ENCODE measurements at regions not wholly inside any gene's neighbourhood (a gene's known extent, or its start where the extent isn't known, plus 50 kb on each side); places are given as distances from the start of the nearest gene placed in this dataset.

DNA sequence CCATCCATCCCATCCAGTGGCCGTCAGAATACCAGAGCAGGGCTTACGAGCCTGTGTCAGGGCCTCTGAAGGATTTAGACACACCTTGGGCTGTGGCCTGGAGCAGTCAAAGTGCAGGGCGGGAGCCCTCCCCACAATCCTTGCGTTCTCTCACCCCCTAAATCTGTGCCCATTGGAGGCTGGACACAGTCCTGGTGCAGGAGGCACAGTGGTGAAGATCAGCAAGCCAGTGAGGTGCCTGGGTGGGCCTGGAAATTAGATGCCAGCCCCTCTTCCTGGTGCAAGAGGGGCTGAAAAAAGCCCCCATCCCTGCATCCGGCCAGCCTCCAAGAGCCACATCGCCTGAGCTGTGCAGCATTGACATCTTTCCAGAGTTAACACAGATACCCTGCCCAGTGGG lies 1045.8 kb downstream of the TBC1D22A start:
- DNase-seq, result no peak

DNA sequence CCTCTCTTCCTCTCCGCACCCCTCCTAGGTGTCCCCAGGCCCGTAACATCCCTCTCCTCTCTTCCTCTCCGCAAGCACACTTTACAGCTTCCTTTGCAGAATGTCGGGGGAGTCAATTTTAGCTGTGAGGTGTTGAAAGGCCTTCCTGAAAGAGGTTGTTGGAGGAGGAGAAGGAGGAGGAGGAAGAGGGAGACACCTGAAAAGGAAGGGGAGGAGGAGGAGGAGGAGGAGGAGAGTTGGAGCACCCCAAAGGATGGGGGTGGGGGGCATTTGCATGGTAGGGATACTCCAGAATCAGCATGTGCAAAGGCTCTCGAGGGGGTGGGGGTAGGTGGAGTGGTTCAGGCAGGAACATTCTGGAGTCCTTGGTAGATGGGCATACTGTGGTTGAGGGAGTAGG lies 1045.1 kb downstream of the TBC1D22A start:
- no peak for DNase-seq

DNA sequence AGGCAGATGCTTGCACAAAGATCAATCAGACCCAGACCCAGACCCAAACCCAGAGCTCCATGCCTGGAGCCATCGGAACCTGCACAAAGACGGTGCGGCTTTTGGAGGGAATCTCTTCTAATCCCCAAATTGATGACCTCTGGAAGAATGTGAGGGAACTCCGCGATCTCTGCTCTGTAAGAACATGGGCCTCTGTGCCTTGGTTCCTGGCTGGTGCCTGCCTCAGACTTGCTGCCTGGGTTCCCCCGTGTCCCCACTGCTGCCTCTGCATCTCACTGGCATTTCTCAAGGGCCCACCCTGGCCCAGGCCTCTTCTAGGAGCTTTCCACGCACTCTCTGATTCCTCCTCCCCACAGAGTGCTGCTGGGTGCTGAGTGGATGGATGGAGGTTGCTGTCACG lies 1044.4 kb downstream of the TBC1D22A start:
- no peak for DNase-seq

DNA sequence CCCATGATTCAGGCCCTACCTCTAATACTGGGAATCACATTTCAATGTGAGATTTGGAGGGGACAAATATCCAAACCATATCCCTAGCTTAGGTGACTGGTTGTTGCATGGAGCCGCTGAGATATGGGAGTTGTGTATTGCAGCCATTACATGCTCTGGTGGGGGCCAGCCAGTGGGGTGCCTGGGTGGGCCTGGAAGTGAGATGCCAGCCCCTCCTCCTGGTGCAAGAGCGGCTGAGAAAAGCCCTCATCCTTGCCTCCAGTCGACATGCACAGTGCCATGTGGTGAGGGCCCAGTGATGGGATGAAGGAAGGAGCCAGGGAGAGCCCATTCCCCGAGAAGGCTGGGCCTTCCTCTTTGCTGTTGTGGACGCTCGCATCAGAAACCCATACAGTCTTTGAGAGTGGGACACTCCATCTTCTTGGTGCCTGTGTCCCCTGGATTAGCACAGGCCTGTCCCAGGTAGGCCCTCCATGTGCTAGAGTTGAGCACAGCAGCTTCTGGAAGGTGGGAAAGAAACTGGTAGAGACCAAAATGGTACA lies 1043.0 kb downstream of the TBC1D22A start:
- DNase-seq, result no peak

DNA sequence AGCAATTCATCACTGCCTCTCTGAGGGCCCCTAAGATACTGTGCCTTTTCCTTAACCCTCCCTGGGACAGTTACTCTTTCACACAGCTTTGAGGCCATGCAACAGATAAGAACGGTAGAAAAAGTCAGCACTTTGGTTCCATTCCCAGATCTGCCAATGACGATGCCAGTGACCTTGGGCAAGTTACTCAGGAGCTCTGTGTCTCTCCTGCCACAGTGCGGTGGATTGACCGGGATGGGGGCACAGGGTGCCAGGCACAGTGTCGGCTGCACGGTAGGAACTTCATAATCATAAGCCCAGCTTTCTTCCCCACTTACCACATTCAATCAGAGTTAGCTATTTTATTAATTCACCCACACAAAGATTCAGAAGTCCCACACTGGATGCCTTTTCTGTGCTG lies 1041.8 kb downstream of the TBC1D22A start:
- DNase-seq, result no peak

DNA sequence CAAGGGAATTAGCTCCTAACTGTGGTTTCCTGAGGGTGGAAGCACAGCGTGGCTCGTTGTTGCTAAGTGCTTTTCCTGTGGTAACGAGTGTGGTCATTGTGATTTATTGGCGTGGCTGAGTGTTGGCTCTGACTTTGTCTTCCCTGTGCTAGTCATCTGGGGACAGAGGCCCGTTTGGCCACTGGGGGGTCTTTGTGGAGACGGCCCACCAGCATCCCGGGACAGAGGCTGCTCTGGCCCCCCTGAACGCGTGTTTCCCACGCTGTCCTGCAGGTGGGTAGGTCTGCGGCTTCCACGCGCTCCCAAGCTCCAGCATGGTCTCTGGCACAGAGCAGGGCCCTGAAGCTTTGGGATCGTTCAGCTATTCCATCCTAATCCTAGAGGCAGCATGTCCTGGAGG lies 1040.0 kb downstream of the TBC1D22A start:
- DNase-seq, result no peak

DNA sequence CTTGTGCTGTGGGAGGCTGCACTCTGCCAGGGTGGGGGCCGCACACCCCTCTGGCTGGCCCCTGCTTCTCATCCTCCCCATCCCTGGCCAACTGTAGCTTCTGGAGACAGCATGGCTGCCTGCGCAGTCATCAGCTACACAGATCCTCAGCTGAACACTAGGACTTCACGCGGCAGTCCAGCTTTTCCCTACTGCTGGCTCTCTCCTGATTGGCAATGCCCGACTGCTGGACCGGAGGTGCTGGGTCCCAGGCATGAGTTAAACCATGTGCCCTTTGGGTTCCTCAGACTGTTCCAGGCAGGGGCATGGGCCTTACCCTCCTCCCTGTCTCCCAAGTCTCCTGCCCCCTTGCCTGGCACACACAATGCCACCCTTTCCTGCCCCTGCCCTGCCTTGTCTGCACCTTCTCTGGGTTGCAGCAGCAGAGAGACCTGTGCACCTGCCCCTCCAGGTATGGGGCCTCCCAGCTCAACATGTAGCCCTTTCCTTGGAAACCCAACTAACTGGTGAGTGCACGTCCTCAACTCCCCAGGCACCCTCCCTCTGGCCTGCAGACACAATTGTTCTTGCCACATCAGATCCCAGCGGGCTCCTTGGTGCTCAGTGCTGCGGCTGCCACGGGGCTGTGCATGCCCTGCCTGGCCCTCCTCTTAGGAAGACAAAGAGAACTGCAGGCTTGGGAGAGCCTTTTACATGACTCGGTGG lies 1039.2 kb downstream of the TBC1D22A start:
- no peak for DNase-seq

DNA sequence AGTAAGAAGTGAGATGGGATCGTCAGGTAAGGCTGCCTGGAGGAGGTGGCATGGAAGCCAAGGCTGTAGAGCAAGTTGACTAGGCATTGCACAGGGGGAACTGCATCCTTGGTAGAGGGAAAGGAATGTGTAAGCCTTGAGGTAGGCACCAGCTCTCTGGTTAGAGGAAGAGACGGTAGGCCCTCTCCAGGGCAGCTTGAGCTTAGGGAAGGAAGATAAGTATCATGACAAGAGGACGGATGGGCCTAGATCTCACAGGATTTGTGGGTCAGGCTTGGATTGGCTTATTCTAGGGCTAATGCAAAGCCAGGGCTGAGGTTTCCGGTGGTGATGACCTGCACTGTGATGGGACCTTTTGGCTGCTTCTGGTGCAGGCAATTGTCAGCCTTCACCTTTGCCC lies 1035.8 kb downstream of the TBC1D22A start:
- no peak for DNase-seq

DNA sequence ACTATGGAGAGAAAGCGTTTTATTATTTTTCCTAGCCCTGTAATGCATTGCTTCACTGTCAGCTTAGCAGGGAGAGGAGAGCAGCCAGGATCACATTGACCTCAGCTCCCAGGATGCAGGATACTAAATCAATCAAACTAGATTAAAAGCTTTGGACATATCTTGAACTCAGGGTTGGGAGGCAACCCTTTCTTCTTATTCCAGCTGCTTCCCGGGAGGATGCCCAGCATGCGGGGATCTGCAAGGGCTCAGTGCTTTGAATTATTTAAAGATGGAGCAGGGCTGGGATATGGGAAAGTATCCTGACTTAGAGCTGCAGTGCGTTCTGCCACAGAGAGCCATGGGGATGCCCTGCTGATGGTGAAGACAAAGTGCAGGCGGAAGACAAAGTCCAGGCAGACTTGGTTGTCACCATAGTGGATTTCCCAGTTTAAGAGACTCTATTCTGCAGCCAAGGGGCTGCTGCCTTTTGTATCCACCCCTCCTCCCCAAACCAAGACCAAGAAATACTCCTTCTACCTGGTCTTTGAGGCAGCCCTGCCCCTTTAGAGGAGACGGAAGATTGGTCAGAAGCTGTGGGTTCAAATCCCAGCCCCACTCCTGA lies 1035.0 kb downstream of the TBC1D22A start:
- DNase-seq, result no peak

DNA sequence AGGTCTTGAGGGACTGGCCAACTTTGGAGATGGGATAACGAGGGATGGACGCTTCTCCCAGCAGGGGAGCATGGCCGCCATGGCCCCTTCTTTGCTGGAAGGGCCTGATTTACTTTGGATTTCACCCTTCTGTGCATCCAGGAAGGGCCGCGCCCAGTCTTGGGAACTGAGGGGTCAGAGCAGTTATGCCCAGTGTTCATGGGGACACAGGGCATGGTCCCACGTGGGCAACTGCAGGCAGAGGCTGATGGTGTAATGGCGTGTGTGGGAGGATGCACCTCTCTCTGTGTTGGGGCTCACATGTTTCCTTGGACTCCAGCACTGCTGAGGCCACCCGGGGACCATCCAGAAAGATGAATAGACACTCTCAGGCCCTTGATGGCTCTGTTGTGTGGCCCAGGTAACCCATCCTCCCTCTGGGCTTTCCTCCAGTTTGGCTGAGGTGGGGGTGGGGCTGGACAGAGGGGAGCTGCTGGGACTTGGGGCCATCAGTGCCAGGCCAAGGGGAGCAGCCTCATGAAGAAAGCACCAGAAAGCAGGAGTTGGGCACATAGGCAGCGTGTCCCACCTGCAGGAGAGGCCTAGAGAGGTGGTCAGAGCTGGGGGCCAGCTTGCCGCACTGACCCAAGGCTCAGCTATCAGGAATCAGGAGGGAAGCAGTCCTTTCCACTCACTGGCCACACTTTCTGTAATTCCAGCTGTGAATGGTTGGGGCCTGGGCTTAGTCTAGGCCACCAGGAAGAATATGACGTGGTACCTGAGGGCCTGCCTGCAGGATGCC lies 1033.9 kb downstream of the TBC1D22A start:
- DNase-seq, result no peak

DNA sequence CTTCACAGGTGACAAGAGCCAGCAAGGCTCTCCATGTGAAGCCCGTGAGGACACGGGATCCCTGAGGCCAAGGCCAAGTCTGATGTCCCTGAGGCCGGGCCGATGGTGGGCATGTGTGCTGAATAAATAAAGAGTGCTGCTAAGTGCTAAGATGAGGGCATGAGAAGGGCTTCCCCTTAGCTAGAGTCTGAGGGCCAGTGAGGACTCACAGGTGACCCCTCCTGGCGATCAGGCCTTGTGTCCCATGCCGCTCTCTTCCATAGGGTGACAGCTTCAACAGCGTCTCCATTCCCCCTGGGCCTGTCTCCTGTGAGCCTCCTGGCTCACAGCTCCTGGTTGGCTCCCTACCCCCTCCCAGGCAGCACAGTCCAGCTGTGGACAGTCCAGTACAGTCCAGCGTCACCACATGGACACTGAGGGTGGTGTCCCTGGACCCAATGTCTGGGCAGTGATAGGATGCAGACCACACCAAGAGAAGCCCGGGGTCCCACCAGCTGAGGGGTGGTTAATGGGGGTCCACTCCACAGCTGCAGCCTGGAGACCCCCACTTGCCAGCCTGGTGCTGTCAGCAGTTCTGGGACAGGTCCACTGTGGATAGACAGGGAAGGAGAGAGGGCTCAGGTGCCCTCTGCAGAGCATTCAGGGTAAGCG lies 1033.2 kb downstream of the TBC1D22A start:
- DNase-seq, result no peak

DNA sequence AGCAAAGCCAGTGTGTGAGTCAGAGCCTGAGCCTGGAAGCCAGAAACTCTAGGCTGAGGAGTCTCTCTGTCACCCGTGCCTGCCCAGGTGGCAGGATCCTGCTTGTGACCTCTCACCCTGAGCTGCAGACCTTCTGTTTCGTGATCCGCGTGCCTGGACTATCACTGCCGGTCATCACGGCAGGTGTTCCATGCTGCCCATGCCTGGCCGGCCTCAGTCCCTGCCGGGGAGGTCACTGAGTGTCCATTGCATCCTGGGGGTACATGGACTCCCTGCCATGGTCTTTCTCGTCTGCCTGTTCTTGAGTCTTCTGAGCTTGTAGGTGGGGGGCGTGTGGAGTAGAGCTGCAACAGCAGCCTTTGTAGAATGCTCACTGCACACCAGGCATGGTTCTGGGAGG lies 1032.4 kb downstream of the TBC1D22A start:
- DNase-seq, result no peak

DNA sequence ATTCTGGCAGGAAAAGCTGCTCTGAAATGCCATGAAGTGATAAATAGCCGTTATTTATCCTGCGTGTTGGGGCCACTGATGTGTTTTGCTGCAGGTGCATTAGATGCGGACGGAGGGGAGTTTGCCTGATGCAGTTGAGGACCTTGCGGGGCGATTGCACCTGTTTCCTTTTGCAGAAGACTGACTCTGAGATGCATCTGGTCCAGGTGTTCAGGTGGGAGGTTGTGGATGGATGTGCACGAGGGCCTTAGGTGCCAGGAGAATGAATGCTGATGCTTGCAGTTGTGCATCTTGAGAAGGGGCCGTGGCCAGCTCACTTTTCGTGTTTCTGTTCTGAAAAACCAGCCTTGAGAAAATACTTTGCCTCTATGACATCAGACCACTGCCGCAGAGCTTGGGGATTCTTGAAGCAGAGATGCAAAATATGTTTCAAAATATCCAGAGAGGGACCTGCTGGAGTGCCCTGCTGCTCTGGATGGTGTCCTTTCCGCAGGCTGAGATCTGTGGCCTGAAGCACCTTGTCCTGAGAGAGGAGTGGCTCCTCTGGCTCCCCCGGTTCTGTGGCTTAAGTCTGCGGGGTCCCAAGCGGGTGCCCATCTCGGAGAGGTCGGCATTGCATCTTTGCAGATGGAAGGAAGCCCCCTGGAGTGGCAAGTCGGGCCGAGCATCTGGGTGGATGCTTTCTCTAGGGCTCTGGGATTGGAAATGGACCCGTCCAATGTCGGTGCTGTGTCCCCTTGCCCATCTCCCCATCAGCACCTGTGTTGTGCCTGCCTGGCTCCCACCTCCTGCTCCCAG lies 1031.1 kb downstream of the TBC1D22A start:
- DNase-seq, result no peak

DNA sequence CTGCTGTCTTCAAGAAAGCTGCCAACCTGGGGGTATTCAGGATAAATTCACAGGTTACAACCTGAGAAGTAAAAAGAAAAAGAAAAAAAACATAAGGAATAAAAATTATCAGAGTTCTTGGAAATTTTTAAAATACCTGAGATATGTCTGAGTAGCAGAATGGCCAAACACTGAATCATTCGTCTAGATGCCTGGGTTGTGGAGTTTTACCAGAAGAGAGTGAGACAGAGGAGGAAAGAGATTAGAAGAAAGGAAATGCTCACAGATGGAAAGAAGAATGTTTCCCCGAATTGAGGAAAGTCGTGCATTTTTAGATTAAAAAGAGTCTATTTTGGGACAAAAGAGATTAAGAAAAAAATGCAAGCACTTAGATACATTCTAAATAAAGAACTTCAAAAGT lies 1026.7 kb downstream of the TBC1D22A start:
- DNase-seq, result no peak

DNA sequence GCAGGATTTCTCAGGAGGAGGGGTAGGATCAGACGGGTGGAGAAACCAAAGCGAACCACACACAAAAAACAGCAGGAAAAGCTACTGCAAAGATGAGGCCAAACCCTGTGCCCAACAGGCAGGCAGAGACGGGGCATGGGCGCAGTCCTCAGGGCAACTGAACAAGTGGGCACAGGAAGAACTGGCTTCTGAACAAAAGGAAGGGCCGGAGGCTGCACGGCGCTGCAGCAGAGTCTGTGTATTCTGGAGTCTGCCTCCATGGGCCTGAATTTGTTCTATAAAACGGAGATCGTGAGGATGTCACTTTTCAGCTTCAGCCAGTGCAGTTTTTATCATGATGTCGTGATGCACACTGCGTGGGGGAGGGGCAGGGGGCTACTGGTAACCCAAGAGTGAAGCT lies 1026.0 kb downstream of the TBC1D22A start:
- DNase-seq, result no peak

DNA sequence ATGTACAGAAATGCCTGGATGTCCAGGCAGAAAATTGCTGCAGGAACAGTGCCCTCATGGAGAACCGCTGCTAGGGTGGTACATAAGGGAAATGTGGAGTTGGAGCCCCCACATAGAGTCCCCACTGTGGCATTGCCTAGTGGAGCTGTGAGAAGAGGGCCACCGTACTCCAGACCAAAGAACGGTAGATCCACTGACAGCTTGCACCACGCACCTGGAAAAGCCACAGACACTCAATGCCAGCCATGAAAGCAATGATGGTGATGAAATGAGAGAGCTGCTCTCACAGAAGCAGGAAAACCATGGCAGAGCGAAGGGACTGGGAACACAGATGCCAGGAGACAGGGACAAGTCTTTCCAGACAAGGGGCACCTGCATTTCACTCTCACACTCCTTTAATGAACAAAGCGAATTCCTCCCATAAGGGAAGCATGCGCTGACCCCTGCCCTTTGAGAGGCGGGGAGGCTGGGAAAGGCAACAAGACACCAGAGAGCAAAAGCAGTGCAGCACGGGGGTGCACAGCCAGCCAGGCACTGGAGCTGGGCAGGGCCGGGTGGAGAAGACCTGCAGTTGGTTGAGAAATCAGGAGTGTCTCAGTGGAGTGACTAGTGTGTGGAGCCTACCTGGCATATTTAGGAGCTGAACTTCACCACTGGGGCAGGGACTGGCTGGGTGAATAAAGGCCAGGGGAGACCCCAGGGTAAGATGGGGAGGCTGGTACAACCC lies 1025.2 kb downstream of the TBC1D22A start:
- DNase-seq, result no peak

DNA sequence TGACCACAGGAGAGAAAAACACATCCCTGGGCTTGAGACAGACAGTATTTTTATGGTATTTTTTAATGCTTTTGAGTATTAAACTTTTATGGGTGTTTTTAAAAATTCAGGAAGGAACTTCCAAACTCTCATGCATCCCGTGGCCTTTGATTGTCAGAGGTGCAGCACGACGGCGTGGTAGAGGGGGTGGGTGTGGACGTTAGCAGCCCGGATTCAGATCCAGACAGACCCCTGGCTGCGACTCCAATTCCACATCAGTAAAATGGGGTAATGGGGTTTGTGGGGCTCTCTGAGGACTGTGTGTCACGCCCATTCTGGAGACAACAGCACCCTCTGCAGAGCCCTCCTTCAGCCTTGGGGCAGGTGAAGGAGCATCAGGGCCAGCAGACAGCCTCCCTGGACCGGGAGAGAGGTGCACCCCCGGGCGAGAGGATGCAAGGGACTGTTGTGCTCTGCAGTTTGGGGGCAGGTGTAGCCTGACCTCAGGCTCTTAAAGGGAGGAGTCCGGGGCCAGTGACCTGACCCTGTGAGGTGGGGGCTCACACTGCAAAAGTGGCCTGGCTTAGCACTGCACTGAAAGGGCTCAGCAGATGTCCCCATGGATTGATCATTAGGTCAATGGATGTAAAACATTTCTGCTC lies 1024.3 kb downstream of the TBC1D22A start:
- DNase-seq, result no peak

DNA sequence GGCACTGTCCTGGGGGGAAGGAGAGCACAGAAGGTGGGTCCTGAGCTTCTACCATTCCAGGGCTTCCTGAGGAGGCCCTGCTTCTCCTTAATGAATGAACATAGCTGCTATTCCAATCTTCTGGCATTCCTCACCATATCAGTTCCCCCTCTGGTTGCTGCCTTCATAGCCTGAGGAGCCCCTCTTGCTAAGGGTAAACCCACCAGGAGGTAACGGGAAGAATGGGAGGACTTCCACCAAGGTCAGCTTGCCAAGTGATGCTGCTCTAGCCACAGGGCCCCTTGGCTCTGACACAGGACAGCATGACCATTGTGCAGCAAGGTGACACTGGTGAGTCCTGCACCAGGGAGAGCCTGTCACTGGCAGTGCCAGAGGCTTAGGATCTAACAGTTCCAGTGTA lies 1022.5 kb downstream of the TBC1D22A start:
- DNase-seq, result no peak

DNA sequence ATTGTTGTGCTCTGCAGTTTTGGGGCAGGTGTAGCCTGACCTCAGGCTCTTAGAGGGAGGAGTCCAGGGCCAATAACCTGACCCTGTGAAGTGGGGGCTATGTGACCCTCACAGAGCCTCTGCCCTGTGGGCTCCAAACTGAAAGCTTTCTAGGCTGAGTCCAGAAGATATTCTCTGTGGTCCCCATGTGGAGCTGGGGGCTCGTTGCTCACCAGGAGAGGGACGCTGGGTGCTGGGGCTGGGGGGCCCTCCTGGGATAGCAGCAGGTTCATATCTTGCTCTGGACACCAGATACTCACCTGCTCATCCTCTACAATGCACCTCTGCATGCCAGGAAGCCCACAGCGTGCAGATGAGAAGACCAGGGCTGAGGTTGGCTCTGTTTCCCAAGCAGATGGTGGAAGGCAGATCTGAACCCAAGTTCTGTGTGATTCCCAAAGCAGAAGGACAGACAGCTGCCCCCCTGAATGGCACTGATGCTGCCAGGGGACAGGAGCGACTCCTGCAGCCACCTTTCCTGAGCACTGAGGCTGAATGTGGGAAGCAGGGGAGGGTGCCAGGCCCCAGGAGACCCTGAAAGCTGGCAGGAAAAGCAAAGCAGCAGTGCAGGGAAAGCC lies 1022.0 kb downstream of the TBC1D22A start:
- DNase-seq, result no peak

DNA sequence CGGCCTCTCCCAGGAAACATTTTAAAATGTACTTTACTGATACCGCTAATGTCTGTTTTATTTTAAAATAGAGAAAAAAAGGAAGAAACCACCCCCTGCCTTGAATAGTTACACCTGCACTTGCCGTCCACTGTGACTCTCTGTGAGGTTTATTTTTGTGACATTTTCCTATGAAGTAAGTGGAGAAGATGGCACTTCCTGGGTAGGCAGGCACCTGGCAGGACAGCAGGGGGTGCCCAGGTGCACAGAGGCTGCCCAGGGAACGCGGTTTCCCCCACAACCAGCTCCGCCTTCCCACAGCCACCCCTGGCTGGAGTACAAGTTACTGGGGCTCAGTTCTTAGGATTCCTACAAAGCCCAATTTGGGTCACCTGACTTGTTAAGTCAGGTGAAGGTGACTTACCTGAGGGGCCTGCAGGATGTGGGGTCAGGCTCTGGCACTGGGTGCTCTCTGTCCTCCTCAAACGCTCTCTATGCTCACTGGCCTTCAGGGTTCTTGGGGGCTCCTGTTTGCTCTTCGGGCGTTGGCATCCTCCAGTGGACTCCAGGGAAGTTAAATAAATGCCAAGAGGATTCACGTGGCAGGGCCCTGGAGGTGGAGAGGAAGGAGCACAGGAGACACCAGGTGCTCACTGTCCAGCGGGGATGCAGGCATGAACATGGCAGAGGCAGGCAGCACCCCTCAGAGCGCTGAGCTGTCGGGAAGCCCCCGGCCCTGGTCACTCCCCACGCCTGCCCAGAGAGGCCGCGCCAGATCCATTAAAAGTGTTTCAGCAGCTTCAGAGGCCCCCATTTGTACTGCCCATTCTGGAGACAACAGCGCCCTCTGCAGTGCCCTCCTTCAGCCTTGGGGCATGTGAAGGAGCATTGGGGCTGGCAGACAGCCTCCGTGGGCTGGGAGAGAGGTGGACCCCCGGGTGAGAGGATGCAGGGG lies 1021.2 kb downstream of the TBC1D22A start:
- DNase-seq, result no peak

All from EL (cell line).